ENCODE measurements at regions not wholly inside any gene's neighbourhood (a gene's known extent, or its start where the extent isn't known, plus 50 kb on each side); places are given as distances from the start of the nearest gene placed in this dataset.
A peak's percentile ranks its signal among the peaks of the same experiment; 100 is the strongest.

DNA sequence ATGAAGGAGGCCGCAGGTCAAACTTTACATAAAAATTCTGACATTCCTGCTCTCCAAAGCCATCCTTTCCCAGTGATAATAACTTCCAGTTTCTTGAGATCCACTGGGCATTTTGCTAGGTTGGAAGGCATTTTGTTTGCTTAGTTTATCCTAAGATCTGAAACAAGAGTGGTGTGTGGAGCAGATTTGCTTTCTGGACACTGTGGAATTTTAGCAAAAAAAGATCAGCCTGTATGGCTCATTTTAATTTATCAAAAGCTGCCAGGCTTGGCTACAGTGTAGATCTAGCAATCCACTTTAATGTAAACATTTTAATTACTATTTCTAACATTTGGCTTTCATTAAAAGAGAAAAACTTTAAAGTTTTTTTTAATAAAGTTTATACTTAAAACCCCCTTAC lies 124.8 kb downstream of the SAMD9 start:
- TF ChIP-seq, protein P1, sequence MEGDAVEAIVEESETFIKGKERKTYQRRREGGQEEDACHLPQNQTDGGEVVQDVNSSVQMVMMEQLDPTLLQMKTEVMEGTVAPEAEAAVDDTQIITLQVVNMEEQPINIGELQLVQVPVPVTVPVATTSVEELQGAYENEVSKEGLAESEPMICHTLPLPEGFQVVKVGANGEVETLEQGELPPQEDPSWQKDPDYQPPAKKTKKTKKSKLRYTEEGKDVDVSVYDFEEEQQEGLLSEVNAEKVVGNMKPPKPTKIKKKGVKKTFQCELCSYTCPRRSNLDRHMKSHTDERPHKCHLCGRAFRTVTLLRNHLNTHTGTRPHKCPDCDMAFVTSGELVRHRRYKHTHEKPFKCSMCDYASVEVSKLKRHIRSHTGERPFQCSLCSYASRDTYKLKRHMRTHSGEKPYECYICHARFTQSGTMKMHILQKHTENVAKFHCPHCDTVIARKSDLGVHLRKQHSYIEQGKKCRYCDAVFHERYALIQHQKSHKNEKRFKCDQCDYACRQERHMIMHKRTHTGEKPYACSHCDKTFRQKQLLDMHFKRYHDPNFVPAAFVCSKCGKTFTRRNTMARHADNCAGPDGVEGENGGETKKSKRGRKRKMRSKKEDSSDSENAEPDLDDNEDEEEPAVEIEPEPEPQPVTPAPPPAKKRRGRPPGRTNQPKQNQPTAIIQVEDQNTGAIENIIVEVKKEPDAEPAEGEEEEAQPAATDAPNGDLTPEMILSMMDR (IDR thresholded peaks at IDR 0.05) = no peak
- no peak for TF ChIP-seq POLR2A (IDR thresholded peaks at IDR 0.05)
- whole genome bisulfite sequencing, 2 donors = 89 to 100% methylated on average over 1 of the region's 1 CpG
- Histone ChIP-seq H3K4me3 (no peak overlapping the region), H3K27ac (no peak overlapping the region), H3K27me3 (no peaks in the 10 kb centered on the region), H3K4me1 (no peaks in the 10 kb centered on the region), H3K9me3 (no peaks in the 10 kb centered on the region), H3K36me3 (ENCODE audit: low read depth, missing control alignments) (no peaks in the 10 kb centered on the region)
- DNase-seq = no peak
- intact Hi-C loops (cut with DNase I; ENCODE audit: low total_unique reads) = no loop called here

GRCh38 chr7:92992483-92992882 lies 125.3 kb downstream of the SAMD9 start:
- Histone ChIP-seq H3K27ac (no peak overlapping the region), H3K36me3 (ENCODE audit: low read depth, missing control alignments) (no peaks in the 10 kb centered on the region), H3K4me1 (no peaks in the 10 kb centered on the region), H3K9me3 (no peaks in the 10 kb centered on the region), H3K4me3 (no peak overlapping the region), H3K27me3 (no peaks in the 10 kb centered on the region)
- TF ChIP-seq POLR2A (IDR thresholded peaks at IDR 0.05) = no peak
- TF ChIP-seq, protein P1 (IDR thresholded peaks at IDR 0.05) = no peak
- DNase-seq = no peak
- intact Hi-C loops (cut with DNase I; ENCODE audit: low total_unique reads) = no loop called here
- 72 to 84% methylated on average over 3 of the region's 3 CpGs for WGBS, 2 donors

DNA sequence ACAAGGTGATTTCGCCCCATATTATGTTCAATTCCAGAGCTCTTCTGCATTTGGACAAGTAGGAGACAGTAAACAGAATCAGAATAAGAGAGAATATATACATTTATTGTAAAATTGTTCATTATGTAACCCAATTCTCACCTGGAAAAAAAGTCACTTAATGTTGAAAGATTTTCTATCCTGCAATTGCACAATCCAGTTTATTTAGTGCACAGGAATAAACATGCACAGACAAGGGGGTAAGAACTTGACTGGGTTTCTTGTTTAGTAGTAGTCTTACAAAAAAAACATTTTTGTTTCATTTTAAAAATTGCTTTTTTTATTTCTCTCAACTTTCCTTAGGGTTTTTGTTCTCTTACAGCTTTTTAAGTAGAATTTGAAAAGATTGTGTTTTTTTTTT lies 126.6 kb downstream of the SAMD9 start:
- TF ChIP-seq, protein P1 (IDR thresholded peaks at IDR 0.05) = no peak
- TF ChIP-seq POLR2A (IDR thresholded peaks at IDR 0.05) = no peak
- H3K4me3 ChIP-seq = no peak overlapping the region
- H3K36me3 ChIP-seq (ENCODE audit: low read depth, missing control alignments) = no peaks in the 10 kb centered on the region
- H3K4me1 ChIP-seq = no peaks in the 10 kb centered on the region
- no peaks in the 10 kb centered on the region for H3K27me3 ChIP-seq
- no peaks in the 10 kb centered on the region for H3K9me3 ChIP-seq
- intact Hi-C loops (cut with DNase I; ENCODE audit: low total_unique reads) = no loop called here
- no peak overlapping the region for H3K27ac ChIP-seq
- 94 to 97% methylated on average over 1 of the region's 1 CpG for WGBS, 2 donors
- no peak for DNase-seq

DNA sequence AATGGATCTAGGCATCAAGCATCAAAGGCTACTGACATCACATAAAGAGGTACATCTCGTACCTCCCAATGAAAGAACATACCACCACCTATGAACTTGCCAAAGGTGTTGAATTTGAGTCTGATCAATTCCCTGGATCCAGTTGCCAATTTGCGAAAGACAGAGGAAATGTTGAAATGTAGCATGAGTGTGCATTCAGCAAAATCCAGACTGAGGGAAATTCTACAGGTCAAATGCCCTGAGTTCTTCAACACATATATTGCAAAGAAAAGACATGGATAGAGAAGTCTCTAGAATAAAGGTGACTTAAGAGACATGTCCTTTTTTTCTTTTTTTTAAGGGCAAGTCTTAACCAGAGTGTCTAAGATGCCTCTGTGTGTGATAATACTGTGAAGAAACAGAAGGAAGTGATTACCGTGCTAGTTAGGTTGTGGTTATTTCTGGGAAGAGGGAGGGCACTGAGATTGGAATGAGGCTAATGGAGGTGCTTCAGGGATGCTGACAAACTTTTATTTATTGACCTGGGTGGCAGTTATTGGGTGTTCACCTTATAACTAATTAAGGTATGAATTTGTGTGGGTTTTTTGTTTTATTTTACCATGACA lies 128.7 kb downstream of the SAMD9 start:
- intact Hi-C loops (cut with DNase I; ENCODE audit: low total_unique reads) = no loop called here
- H3K27ac ChIP-seq = no peak overlapping the region
- no peaks in the 10 kb centered on the region for H3K27me3 ChIP-seq
- H3K4me1 ChIP-seq = no peaks in the 10 kb centered on the region
- TF ChIP-seq POLR2A (IDR thresholded peaks at IDR 0.05) = no peak
- TF ChIP-seq, protein P1 (IDR thresholded peaks at IDR 0.05) = no peak
- no peak overlapping the region for H3K4me3 ChIP-seq
- no peaks in the 10 kb centered on the region for H3K9me3 ChIP-seq
- 67 to 77% methylated on average over 3 of the region's 3 CpGs for WGBS, 2 donors
- DNase-seq = no peak
- H3K36me3 ChIP-seq (ENCODE audit: low read depth, missing control alignments) = no peaks in the 10 kb centered on the region

DNA sequence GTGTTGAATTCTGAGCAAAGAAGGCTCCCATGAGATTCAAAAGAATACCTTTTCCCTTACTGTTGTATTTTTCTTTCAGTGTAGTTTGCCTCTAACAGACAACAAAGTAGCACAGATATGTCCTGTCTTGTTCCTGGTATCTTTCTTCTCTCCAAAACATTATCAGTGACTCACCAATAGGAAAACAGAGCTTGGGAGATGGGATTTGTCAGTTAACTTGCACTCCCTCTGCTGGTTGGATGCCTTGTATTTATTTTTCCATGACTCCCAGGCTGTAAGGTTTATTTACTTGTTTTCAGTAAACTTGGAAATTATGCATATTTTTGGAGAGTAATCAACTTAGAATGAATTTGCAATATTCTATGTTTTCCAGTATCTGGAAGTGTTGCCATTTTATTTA lies 129.7 kb downstream of the SAMD9 start:
- DNase-seq = no peak
- intact Hi-C loops (cut with DNase I; ENCODE audit: low total_unique reads) = no loop called here
- no peak overlapping the region for H3K4me3 ChIP-seq
- H3K9me3 ChIP-seq = no peaks in the 10 kb centered on the region
- no peaks in the 10 kb centered on the region for H3K36me3 ChIP-seq (ENCODE audit: low read depth, missing control alignments)
- H3K4me1 ChIP-seq = no peaks in the 10 kb centered on the region
- H3K27ac ChIP-seq = no peak overlapping the region
- TF ChIP-seq POLR2A (IDR thresholded peaks at IDR 0.05) = no peak
- TF ChIP-seq, protein P1 (IDR thresholded peaks at IDR 0.05) = peak in 2 of 3 experiments; percentile 26 to 30
- H3K27me3 ChIP-seq = no peaks in the 10 kb centered on the region

All from testis (tissue), 2 donors.